Transverse colon (tissue), 4 donors: ENCODE measurements at regions not wholly inside any gene's neighbourhood (a gene's known extent, or its start where the extent isn't known, plus 50 kb on each side); places are given as distances from the start of the nearest gene placed in this dataset.

Experiments used
- CTCF ChIP-seq, 5 experiments: fragments of 200-600 bp in 3 of 5; fragments of 450-650 bp in 2 of 5; sonication (generic) in 3 of 5; IDR thresholded peaks; 1 replicate in 2 of 5; 2 replicates in 3 of 5; pipeline ENCODE4 v1.5.1; 2016 to 2017; ENCODE audit warnings: antibody characterized with exemption in 5 of 5, inconsistent platforms in 3 of 5, mild to moderate bottlenecking in 2 of 5, moderate library complexity in 1 of 5
- EP300 ChIP-seq: sonication (generic); formaldehyde crosslinking; IDR thresholded peaks from one replicate; pipeline ENCODE4 v1.6.1; 2017; ENCODE audit warnings: antibody characterized with exemption, low read depth
- POLR2AphosphoS5 ChIP-seq, 3 donors: sonication (generic); formaldehyde crosslinking; IDR thresholded peaks; one replicate each; pipeline ENCODE4 v1.6.1; 2016; ENCODE audit warnings: antibody characterized with exemption in 3 of 3

GRCh38 chr13:111005364-111005763, 90.5 kb upstream of the ANKRD10 start:
- no peak for TF ChIP-seq CTCF (IDR thresholded peaks at IDR 0.05)
- no peak for TF ChIP-seq EP300
- TF ChIP-seq POLR2AphosphoS5 (IDR thresholded peaks at IDR 0.05) = no peak
